ENCODE measurements at regions not wholly inside any gene's neighbourhood (a gene's known extent, or its start where the extent isn't known, plus 50 kb on each side); places are given as distances from the start of the nearest gene placed in this dataset.

- in situ Hi-C loops (cut with MboI; ENCODE audit: low sequenced_read_pairs), result no loop called here
Measured at GRCh38 chr12:41899577-41899976, 245.1 kb downstream of the GXYLT1 start.

- in situ Hi-C loops (cut with MboI; ENCODE audit: low sequenced_read_pairs), result no loop called here
Measured at GRCh38 chr12:41897593-41897992, 247.1 kb downstream of the GXYLT1 start.

- in situ Hi-C loops (cut with MboI; ENCODE audit: low sequenced_read_pairs), result no loop called here
Measured at GRCh38 chr12:41893491-41893890, 251.2 kb downstream of the GXYLT1 start.

- in situ Hi-C loops (cut with MboI; ENCODE audit: low sequenced_read_pairs), result no loop called here
Measured at GRCh38 chr12:41892302-41892701, 252.4 kb downstream of the GXYLT1 start.

- in situ Hi-C loops (cut with MboI; ENCODE audit: low sequenced_read_pairs), result no loop called here
Measured at GRCh38 chr12:41891226-41891625, 253.4 kb downstream of the GXYLT1 start.

GRCh38 chr12:41888285-41888684 lies 256.4 kb downstream of the GXYLT1 start:
- in situ Hi-C loops (cut with MboI; ENCODE audit: low sequenced_read_pairs), result no loop called here

GRCh38 chr12:41881891-41882805 lies 262.5 kb downstream of the GXYLT1 start:
- in situ Hi-C loops (cut with MboI; ENCODE audit: low sequenced_read_pairs), result no loop called here

GRCh38 chr12:41869432-41869831 lies 275.2 kb downstream of the GXYLT1 start:
- in situ Hi-C loops (cut with MboI; ENCODE audit: low sequenced_read_pairs), result no loop called here

- in situ Hi-C loops (cut with MboI; ENCODE audit: low sequenced_read_pairs), result no loop called here
Measured at GRCh38 chr12:41866878-41867430, 277.7 kb downstream of the GXYLT1 start.

- in situ Hi-C loops (cut with MboI; ENCODE audit: low sequenced_read_pairs), result no loop called here
Measured at GRCh38 chr12:41856228-41856627, 288.4 kb downstream of the GXYLT1 start.

- in situ Hi-C loops (cut with MboI; ENCODE audit: low sequenced_read_pairs), result no loop called here
Measured at GRCh38 chr12:41850046-41850445, 294.6 kb downstream of the GXYLT1 start.

- in situ Hi-C loops (cut with MboI; ENCODE audit: low sequenced_read_pairs), result no loop called here
Measured at GRCh38 chr12:41846718-41847117, 298.0 kb downstream of the GXYLT1 start.

GRCh38 chr12:41836416-41836815 lies 308.3 kb downstream of the GXYLT1 start:
- in situ Hi-C loops (cut with MboI; ENCODE audit: low sequenced_read_pairs), result no loop called here

GRCh38 chr12:41835556-41835955 lies 309.1 kb downstream of the GXYLT1 start:
- in situ Hi-C loops (cut with MboI; ENCODE audit: low sequenced_read_pairs), result no loop called here

- in situ Hi-C loops (cut with MboI; ENCODE audit: low sequenced_read_pairs), result no loop called here
Measured at GRCh38 chr12:41819948-41820347, 324.7 kb downstream of the GXYLT1 start.

- in situ Hi-C loops (cut with MboI; ENCODE audit: low sequenced_read_pairs), result no loop called here
Measured at GRCh38 chr12:41804026-41804425, 340.6 kb downstream of the GXYLT1 start.

GRCh38 chr12:41802803-41803202 lies 341.9 kb downstream of the GXYLT1 start:
- in situ Hi-C loops (cut with MboI; ENCODE audit: low sequenced_read_pairs), result no loop called here

- in situ Hi-C loops (cut with MboI; ENCODE audit: low sequenced_read_pairs), result no loop called here
Measured at GRCh38 chr12:41801261-41801660, 343.4 kb downstream of the GXYLT1 start.

GRCh38 chr12:41799671-41800070 lies 345.0 kb downstream of the GXYLT1 start:
- in situ Hi-C loops (cut with MboI; ENCODE audit: low sequenced_read_pairs), result no loop called here

- in situ Hi-C loops (cut with MboI; ENCODE audit: low sequenced_read_pairs), result no loop called here
Measured at GRCh38 chr12:41795910-41796309, 348.8 kb downstream of the GXYLT1 start.

GRCh38 chr12:41795051-41795600 lies 349.5 kb downstream of the GXYLT1 start:
- in situ Hi-C loops (cut with MboI; ENCODE audit: low sequenced_read_pairs), result no loop called here

GRCh38 chr12:41794336-41794735 lies 350.3 kb downstream of the GXYLT1 start:
- in situ Hi-C loops (cut with MboI; ENCODE audit: low sequenced_read_pairs), result no loop called here

Data from HL-60/S4 treated with phorbol 12-myristate 13-acetate at 8.2 ng/mL for 4 days and 3 days (cell line).